SK-N-MC (cell line): ENCODE measurements at regions not wholly inside any gene's neighbourhood (a gene's known extent, or its start where the extent isn't known, plus 50 kb on each side); places are given as distances from the start of the nearest gene placed in this dataset.

Experiments
- DNase-seq: peaks from one replicate; pipeline ENCODE4 v3.0.0-alpha.2; 2011; ENCODE audit warnings: low read depth, low spot score
- H3K27ac ChIP-seq: fragments of 200-600 bp; sonication (generic); 2 replicates; pipeline ENCODE4 v1.5.1; 2016; ENCODE audit warnings: mixed run types
- H3K36me3 ChIP-seq: fragments of 200-600 bp; sonication (generic); 2 replicates; pipeline ENCODE4 v1.6.1; 2017; ENCODE audit warnings: antibody characterized with exemption, low read length, mixed read lengths; ENCODE audit not compliant: insufficient read depth
- H3K4me3 ChIP-seq: fragments of 200-600 bp; sonication (generic); 2 replicates; pipeline ENCODE4 v1.5.1; 2016
- H3K9ac ChIP-seq: fragments of 200-600 bp; sonication (generic); 2 replicates; pipeline ENCODE4 v1.8.0; 2017; ENCODE audit warnings: mixed run types, mixed read lengths; ENCODE audit not compliant: insufficient read length
- H3K9me3 ChIP-seq: fragments of 200-600 bp; sonication (generic); 2 replicates; pipeline ENCODE4 v1.6.1; 2017; ENCODE audit warnings: low read depth, mild to moderate bottlenecking, antibody characterized with exemption, low read length, moderate library complexity, mixed read lengths
- EZH2 ChIP-seq: fragments of 200-600 bp; sonication (generic); IDR thresholded peaks from one replicate; pipeline ENCODE4 v1.6.1; 2017; ENCODE audit warnings: antibody characterized with exemption
- FOXP2 ChIP-seq: optimal IDR thresholded peaks from 2 replicates; pipeline ENCODE3; 2011; ENCODE audit warnings: mild to moderate bottlenecking, moderate library complexity; ENCODE audit not compliant: insufficient read depth; ENCODE audit errors: extremely low read length, control extremely low read depth
- POLR2AphosphoS5 ChIP-seq: IDR thresholded peaks from 2 replicates; pipeline ENCODE4 v1.6.1; 2012; ENCODE audit warnings: mild to moderate bottlenecking, low read depth, low read length, borderline replicate concordance

DNA sequence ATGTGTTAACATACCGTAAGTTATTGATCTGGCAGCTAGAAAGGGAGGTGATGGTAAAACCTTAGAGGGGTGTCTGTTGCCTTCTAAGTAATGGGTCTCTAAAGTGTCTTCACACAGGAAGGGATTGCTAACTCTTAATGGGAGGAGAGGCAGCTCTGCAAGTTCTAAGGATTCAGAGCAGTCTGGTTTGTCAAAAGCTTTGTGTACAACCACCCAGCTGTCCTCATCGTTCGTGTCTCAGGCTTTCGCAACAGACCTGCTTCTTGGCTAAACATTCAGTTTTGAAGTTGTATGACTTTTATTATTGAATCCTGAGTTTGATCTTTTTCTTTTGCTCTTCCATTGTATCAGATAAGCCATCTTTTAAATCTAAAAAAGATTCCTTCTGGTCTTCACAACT, 404.9 kb downstream of the SQOR start:
- no peaks in the 10 kb centered on the region for H3K36me3 ChIP-seq
- no peaks in the 10 kb centered on the region for H3K9me3 ChIP-seq
- no peak overlapping the region for H3K4me3 ChIP-seq
- H3K27ac ChIP-seq, result no peak overlapping the region
- DNase-seq, result no peak
- TF ChIP-seq FOXP2, result no peak
- no peak for TF ChIP-seq EZH2
- no peak for TF ChIP-seq POLR2AphosphoS5
- H3K9ac ChIP-seq, result no peak overlapping the region

DNA sequence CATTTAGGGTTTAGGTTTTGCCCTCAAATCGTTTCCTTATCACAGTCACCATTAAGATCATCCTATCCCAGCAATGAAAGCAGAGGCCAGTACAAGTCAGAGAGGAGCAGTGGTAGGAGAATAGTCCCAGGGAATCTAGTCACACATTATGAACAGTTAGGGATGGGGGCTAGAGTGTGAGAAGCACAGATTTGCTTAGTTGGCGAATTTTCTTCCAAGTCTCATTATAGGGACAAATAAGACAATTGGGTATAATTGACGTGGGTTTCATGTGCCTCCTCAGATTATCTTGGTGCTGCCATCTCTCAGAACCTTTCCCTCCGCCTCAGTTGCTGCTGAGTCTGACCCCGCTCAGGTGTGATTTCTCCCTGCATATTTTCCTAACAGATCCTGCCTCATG, 407.1 kb downstream of the SQOR start:
- H3K27ac ChIP-seq, result no peak overlapping the region
- no peaks in the 10 kb centered on the region for H3K36me3 ChIP-seq
- H3K9ac ChIP-seq, result no peak overlapping the region
- DNase-seq, result no peak
- no peaks in the 10 kb centered on the region for H3K9me3 ChIP-seq
- TF ChIP-seq POLR2AphosphoS5 (no peak), FOXP2 (no peak), EZH2 (no peak)
- no peak overlapping the region for H3K4me3 ChIP-seq

DNA sequence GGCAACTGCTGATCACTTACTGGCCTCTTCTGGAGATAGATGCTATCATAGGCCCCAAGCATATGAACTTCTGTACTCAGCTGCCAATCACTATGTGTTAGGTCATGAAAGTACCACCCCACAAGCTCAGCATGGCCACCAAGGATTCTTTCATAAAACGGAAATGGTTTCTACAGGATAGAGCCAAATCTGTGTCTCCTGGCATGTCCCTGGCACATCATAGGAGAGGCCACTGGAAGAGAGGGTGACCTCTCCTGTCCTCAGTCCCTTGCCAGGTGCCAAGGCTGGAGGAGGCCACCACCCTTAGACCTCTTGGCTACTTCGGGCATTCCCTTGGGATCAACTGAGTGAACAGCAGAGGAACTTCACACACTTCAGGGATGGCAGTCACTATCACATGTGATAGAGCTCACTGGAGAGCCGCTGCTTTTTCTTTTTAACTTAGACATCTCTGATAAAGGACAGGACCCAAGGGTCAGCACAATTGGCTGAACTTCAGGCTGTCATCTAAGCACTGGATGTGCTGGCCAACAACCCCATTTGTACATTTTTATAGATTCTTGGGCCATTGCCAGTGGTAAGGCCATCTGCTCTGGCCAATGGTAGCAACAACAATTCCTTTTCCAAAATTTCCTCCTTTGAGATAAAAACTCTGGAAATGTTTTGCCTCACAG, 425.2 kb downstream of the SQOR start:
- Histone ChIP-seq H3K9ac (no peak overlapping the region), H3K27ac (no peak overlapping the region), H3K36me3 (no peaks in the 10 kb centered on the region), H3K4me3 (no peak overlapping the region), H3K9me3 (no peaks in the 10 kb centered on the region)
- TF ChIP-seq POLR2AphosphoS5 (no peak), FOXP2 (no peak), EZH2 (no peak)
- no peak for DNase-seq

DNA sequence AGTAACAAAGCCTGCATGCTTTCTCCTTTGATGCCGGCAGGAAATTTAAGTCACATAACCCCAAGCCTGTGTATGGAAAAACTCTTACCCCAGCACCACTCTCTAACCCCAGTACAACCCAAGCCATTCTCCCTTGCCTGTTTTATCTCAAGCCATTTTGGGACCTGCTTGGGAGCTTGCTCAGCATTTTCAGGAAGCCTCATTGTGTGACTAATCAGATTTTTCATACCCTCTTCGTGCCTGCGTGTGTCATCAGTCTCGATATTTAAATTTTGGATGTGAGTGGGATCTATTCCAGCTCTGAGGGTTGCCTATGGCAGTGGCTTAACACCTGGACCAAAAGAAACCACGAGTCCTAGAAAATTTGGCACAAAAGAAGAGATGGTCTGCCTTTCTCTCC, 426.2 kb downstream of the SQOR start:
- no peak overlapping the region for H3K4me3 ChIP-seq
- no peak overlapping the region for H3K27ac ChIP-seq
- no peak overlapping the region for H3K9ac ChIP-seq
- no peaks in the 10 kb centered on the region for H3K36me3 ChIP-seq
- no peak for TF ChIP-seq FOXP2
- no peak for TF ChIP-seq POLR2AphosphoS5
- TF ChIP-seq EZH2, result no peak
- H3K9me3 ChIP-seq, result no peaks in the 10 kb centered on the region
- DNase-seq, result no peak

DNA sequence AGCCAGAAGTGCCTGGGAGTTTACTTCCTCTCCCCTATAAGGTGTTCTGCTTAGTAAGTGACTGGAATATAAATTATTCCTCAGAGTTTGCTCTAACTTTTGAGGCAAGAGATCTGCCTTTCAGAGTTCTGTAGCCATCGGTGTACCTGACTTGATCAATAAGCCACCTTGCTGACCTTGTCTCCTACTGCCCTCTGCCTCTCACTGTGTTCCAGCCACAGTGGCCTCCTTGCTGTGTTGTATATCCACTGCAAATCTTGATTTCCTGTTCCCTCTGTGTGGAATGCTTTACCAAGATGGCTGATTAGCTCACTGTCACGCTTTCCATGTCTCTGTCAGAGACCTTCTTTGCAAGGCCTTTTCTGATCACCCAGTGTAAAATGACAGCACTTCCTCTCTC, 442.4 kb downstream of the SQOR start:
- Histone ChIP-seq H3K36me3 (no peaks in the 10 kb centered on the region), H3K9me3 (no peaks in the 10 kb centered on the region), H3K9ac (no peak overlapping the region), H3K27ac (no peak overlapping the region), H3K4me3 (no peak overlapping the region)
- no peak for TF ChIP-seq EZH2
- no peak for TF ChIP-seq POLR2AphosphoS5
- no peak for TF ChIP-seq FOXP2
- no peak for DNase-seq

DNA sequence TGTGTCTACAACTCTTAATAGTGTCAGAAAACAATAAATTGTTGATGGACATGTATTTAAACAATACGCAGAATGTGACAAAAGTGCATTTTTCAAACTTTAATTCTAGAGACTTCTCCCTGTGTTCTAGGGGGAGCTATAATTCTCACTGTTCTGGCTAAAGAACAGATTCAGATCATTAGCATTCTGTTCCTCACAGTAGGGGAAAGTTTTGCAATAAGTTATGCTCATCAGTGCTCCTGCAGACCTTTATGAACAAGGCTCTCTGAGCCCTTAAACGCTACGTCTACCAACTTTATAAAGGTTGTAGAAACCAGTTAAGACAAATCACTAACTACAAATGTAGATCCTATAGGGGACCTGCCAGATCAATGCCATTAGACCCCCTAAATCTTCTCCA, 444.2 kb downstream of the SQOR start:
- DNase-seq, result no peak
- H3K27ac ChIP-seq, result no peak overlapping the region
- H3K36me3 ChIP-seq, result no peaks in the 10 kb centered on the region
- no peak overlapping the region for H3K9ac ChIP-seq
- TF ChIP-seq EZH2, result no peak
- no peaks in the 10 kb centered on the region for H3K9me3 ChIP-seq
- H3K4me3 ChIP-seq, result no peak overlapping the region

DNA sequence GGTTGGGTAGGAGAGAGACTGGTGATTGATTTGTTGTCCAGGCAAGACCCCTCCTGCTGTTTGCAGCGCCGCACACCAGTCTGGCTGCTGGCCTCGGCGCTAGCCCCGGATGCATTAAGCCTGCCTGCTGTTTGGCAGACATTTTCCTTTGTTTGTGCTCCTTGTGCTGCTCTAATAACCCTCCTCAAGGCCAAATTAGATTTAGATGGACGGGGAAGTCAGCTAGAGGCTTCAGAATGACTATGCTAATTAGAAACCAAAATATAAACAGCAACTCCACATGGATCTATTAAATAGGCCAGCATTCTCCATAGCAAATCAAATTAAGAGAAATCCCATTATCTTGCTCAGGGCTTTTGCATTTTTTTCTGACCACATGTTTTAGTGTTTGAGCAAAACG, 445.2 kb downstream of the SQOR start:
- Histone ChIP-seq H3K27ac (no peak overlapping the region), H3K9me3 (no peaks in the 10 kb centered on the region), H3K36me3 (no peaks in the 10 kb centered on the region), H3K9ac (no peak overlapping the region), H3K4me3 (no peak overlapping the region)
- no peak for TF ChIP-seq EZH2
- TF ChIP-seq FOXP2, result no peak
- TF ChIP-seq POLR2AphosphoS5, result no peak
- no peak for DNase-seq

DNA sequence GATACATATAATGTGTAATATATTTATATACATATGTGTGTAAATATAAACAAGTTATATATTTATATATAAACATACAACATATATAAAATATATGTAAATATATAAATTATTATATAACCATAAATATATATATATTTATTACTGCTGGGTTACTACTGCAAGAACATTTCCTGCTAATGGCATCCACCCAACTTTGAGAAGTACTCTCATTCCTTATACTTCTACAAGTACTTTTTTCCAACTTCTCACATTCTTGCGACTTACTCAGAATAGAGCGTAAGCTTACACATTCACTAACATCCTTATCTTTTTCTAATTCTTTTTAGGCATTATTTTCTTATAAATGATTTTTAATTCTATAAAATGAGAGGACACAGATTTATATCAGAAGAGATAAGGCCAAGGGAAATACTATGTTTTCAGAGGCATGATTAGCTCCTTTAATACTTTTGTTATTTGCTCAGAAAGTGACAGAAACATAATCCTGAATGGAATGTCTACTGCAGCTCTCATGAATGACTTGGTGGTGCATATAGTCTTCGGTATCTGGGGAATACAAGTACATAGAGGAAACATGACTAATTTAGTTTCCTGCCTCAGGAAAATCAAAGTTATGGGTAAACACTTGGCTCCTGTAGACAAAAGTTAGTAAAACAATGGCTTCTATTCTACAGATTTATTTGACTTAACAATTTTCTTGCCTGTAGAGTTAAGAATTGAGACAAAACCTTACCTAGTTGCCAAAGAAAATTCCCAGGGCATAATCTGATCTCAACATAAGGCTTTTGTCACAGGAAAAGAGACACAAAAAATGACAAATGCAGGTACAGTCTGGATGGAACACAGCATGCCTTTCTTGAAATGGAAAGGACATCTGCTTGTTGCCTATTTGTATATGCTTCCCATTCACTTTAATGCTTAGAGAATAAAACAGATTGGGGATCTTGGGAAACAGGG, 453.9 kb downstream of the SQOR start:
- H3K27ac ChIP-seq, result no peak overlapping the region
- H3K9me3 ChIP-seq, result no peaks in the 10 kb centered on the region
- TF ChIP-seq FOXP2, result no peak
- TF ChIP-seq POLR2AphosphoS5, result no peak
- TF ChIP-seq EZH2, result no peak
- no peak overlapping the region for H3K4me3 ChIP-seq
- no peak for DNase-seq
- no peak overlapping the region for H3K9ac ChIP-seq
- no peaks in the 10 kb centered on the region for H3K36me3 ChIP-seq
